ENCODE measurements at regions not wholly inside any gene's neighbourhood (a gene's known extent, or its start where the extent isn't known, plus 50 kb on each side); places are given as distances from the start of the nearest gene placed in this dataset.
"Not testable (repeated sequence)": the region's sequence is repeated elsewhere in the genome, so short reads cannot be mapped to it uniquely, and the experiment has no call there.

DNA sequence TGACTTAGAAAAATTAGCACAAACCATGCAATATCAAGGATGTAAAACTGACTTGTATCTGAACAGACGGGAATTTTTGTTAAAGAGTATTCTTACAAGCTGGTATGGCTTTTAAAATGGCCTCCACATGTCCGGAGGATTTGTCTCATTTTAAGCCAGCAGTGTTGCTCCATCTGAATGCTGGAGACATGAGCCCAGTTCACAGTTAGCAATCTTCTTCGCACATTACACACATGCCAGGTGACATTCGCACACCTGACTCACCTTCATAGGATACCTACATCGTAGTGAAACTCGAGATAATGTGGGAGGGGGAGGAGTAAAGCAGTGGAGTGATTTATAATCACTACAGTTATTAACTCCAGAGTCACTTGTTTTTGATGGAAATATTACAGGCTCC lies 231.8 kb upstream of the RBBP8 start:
- in situ Hi-C loops (cut with HindIII; ENCODE audit: low pct_unique_long_range_greater_than_20kb, low sequenced_read_pairs) = no loop called here
- no peak for TF ChIP-seq JUND (IDR thresholded peaks at IDR 0.05; ENCODE audit: low read depth)
- no peak for DNase-seq (ENCODE audit: low read depth in 1 of 2, low spot score in 1 of 2)

DNA sequence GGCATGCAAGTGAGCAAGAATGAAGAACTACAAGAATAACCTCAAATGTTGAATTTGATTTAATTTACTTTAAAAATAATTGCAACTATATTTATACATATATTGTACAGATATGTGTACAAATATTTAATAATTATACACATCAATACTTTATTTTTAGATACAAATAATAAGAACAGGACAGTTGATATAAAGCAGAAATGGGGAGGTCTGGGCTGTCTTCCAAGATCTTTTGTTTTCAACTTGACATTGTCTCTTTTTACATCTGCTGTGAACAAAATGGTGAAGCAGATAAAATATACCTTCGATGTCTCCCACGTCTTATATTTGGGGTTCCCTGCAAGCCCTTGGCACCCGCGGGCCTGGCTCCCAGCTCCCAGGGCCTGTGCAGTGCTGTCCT lies 231.3 kb upstream of the RBBP8 start:
- no peak for DNase-seq (ENCODE audit: low read depth in 1 of 2, low spot score in 1 of 2)
- in situ Hi-C loops (cut with HindIII; ENCODE audit: low pct_unique_long_range_greater_than_20kb, low sequenced_read_pairs) = no loop called here
- no peak for TF ChIP-seq JUND (IDR thresholded peaks at IDR 0.05; ENCODE audit: low read depth)

DNA sequence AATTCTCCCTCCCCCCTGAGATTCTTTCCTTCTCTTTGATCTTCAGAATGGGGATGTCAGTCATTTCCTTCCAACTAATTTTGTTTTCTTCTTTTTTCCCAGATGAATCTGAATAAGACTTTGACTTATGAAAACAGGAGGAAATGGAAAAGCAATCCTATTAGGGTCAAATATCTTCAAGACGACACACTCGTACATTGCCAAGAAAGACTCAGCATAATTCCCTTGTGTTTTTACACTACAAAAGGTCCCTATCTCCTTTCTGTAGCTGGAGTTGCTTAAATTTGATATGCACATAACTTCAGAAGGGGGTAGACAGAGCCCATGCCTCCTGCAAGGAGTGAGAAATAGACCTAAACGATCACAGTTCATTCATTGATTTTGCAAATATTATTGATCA lies 230.3 kb upstream of the RBBP8 start:
- no peak for DNase-seq (ENCODE audit: low read depth in 1 of 2, low spot score in 1 of 2)
- TF ChIP-seq JUND (IDR thresholded peaks at IDR 0.05; ENCODE audit: low read depth) = no peak
- in situ Hi-C loops (cut with HindIII; ENCODE audit: low pct_unique_long_range_greater_than_20kb, low sequenced_read_pairs) = no loop called here

DNA sequence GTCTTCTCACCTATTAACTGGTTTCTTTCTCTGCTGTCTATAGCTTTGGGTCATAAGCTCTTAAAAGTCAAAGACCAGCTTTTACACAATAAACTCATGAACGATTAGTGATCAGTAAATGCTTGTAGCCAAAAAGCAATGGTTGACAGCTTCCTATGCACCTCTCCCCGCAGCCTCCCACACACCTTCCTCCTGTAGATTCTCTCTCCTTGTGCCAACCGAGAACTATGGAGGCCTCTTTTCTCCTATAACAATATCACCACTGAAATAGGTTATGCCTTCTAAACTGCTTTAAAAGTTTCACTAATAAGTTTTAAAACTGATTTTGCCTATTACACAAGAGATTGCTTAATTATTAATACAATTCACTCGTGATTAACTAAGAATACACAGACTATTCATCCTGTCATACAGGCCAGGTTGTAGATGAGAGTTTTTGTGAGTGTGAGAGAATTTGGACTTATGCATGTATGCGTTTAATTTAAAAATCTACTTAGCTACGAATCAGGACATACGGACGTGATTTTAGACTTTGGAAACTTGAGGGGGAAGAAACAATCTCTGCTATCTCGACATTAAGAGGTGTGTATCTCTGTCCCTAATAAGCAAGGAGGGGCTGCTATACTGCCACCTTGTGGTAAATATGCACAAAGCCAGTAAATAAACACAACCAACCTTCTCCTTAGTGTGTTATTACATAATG lies 229.1 kb upstream of the RBBP8 start:
- DNase-seq (ENCODE audit: low read depth in 1 of 2, low spot score in 1 of 2) = peak; percentile 26 to 64
- in situ Hi-C loops (cut with HindIII; ENCODE audit: low pct_unique_long_range_greater_than_20kb, low sequenced_read_pairs) = no loop called here
- no peak for TF ChIP-seq JUND (IDR thresholded peaks at IDR 0.05; ENCODE audit: low read depth)

DNA sequence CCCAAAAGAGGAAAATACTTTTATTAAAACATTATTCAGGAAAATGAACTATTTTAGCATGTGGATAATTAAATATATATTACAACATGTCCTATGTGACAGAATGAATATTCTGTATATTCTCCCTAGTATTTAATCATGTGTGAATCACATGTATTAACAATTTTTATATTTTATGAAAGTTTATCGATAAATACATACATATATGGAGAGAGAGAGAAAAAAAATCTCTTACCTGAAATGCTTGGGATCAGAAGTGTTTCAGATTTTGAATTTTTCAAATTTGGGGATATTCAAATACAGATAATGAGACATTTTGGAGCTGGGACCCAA lies 228.6 kb upstream of the RBBP8 start:
- TF ChIP-seq JUND (IDR thresholded peaks at IDR 0.05; ENCODE audit: low read depth) = no peak
- no peak for DNase-seq (ENCODE audit: low read depth in 1 of 2, low spot score in 1 of 2)
- in situ Hi-C loops (cut with HindIII; ENCODE audit: low pct_unique_long_range_greater_than_20kb, low sequenced_read_pairs) = no loop called here

- no peak for TF ChIP-seq JUND (IDR thresholded peaks at IDR 0.05; ENCODE audit: low read depth)
- DNase-seq (ENCODE audit: low read depth in 1 of 2, low spot score in 1 of 2) = no peak
- in situ Hi-C loops (cut with HindIII; ENCODE audit: low pct_unique_long_range_greater_than_20kb, low sequenced_read_pairs) = no loop called here
These were observed 227.8 kb upstream of the RBBP8 start for GRCh38 chr18:22705328-22705727.

GRCh38 chr18:22706025-22706424 lies 227.1 kb upstream of the RBBP8 start:
- DNase-seq (ENCODE audit: low read depth in 1 of 2, low spot score in 1 of 2); in situ Hi-C loops (cut with HindIII; ENCODE audit: low pct_unique_long_range_greater_than_20kb, low sequenced_read_pairs): not testable (repeated sequence)

DNA sequence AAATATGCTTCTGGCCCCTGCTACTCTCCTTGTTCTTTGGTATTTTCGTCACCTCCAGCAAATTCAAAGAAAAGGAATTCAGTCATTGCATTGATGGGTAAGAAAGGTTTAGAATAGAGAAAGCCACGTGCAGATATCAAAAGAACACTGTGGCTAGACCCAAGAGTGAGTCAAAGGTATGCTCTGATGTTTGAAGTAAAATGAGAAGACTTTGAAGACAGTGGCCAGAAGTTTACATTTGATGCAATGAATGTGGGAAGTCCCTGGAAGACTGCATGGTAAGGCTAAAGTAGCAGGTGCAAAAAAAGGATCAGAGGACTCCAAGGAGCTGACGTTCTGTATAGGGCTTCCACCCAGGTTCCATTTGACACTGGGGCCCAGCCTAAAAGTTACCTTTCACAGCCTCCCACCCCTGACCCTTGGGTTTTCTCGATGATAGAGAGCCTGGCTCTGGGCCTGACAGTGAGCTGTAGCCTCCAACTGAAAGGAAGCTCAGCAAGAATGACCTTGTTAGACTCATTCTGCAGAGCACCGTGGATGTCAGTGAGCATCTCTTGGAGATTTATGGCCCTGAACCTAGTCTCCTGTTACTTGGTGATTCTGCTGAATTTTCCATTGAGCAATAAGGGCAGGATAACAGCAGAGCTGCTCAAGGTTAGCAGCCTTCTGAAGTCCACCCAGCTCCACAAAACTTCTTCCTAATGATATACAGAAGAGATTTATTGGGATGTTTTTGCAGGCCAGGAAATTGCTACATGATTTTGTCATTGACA lies 223.7 kb upstream of the RBBP8 start:
- TF ChIP-seq JUND (IDR thresholded peaks at IDR 0.05; ENCODE audit: low read depth) = no peak
- in situ Hi-C loops (cut with HindIII; ENCODE audit: low pct_unique_long_range_greater_than_20kb, low sequenced_read_pairs) = no loop called here
- DNase-seq (ENCODE audit: low read depth in 1 of 2, low spot score in 1 of 2) = no peak

- in situ Hi-C loops (cut with HindIII; ENCODE audit: low pct_unique_long_range_greater_than_20kb, low sequenced_read_pairs) = no loop called here
- TF ChIP-seq JUND (IDR thresholded peaks at IDR 0.05; ENCODE audit: low read depth) = no peak
- no peak for DNase-seq (ENCODE audit: low read depth in 1 of 2, low spot score in 1 of 2)
These were observed 222.4 kb upstream of the RBBP8 start for GRCh38 chr18:22710673-22711191.

GRCh38 chr18:22711192-22711685 lies 221.9 kb upstream of the RBBP8 start:
- peak; percentile 7 to 16 for DNase-seq (ENCODE audit: low read depth in 1 of 2, low spot score in 1 of 2)
- no peak for TF ChIP-seq JUND (IDR thresholded peaks at IDR 0.05; ENCODE audit: low read depth)
- in situ Hi-C loops (cut with HindIII; ENCODE audit: low pct_unique_long_range_greater_than_20kb, low sequenced_read_pairs) = no loop called here

DNA sequence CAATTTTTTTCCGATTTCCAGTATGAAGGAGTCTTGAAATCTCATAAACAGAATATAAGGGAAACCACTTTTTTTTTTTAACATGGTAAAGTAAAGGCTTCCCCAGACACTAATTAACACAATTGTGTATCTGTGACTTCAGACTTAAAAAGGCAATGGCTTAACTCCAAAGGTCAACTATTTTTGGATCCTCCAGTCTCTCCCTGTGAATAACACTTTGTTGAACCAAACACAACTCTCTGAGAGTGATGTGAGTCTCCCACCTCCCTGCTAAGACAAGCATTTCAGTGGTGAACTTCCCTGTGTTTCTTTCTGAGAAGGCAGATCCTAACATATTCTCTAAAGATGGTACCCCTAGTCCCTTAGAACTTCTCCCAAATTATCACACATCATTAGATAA lies 219.6 kb upstream of the RBBP8 start:
- TF ChIP-seq JUND (IDR thresholded peaks at IDR 0.05; ENCODE audit: low read depth) = no peak
- in situ Hi-C loops (cut with HindIII; ENCODE audit: low pct_unique_long_range_greater_than_20kb, low sequenced_read_pairs) = no loop called here
- DNase-seq (ENCODE audit: low read depth in 1 of 2, low spot score in 1 of 2) = no peak

DNA sequence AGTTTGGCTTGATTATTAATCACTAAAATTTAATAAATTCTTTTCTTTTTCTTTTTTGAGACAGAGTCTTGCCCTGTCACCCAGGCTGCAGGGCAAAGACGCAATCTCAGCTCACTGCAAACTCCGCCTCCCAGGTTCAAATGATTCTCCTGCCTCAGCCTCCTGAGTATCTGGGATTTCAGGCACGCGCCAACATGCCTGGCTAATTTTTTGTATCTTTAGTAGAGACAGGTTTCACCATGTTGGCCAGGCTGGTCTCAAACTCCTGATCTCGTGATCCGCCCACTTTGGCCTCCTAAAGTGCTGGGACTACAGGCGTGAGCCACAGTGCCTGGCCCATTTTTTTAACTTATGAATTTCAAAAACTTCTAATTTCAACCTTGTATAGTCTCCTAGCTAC lies 215.6 kb upstream of the RBBP8 start:
- DNase-seq (ENCODE audit: low read depth in 1 of 2, low spot score in 1 of 2); in situ Hi-C loops (cut with HindIII; ENCODE audit: low pct_unique_long_range_greater_than_20kb, low sequenced_read_pairs): not testable (repeated sequence)

DNA sequence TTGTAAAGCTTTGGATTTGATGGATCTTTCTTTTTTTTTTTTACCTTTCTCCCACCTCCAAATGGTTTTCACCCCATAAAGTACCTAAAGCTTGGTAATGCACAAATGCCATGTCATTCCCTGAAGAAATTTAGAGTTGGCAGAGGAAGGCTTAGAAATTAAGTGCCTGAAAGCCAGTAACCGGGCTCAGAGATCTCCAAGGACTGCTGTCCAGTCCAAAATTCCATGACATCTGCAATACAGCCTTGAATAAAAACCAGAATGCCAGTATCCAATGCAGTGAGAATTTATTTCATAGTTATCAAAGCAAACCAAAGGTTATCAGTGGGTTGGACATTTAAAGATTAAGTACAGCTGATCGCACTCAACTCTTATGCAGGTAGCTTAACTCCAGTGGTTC lies 209.9 kb upstream of the RBBP8 start:
- in situ Hi-C loops (cut with HindIII; ENCODE audit: low pct_unique_long_range_greater_than_20kb, low sequenced_read_pairs) = no loop called here
- no peak for DNase-seq (ENCODE audit: low read depth in 1 of 2, low spot score in 1 of 2)
- TF ChIP-seq JUND (IDR thresholded peaks at IDR 0.05; ENCODE audit: low read depth) = no peak

Data from T47D (cell line).